Endothelial cell of umbilical vein (primary cell): ENCODE measurements at regions not wholly inside any gene's neighbourhood (a gene's known extent, or its start where the extent isn't known, plus 50 kb on each side); places are given as distances from the start of the nearest gene placed in this dataset.

ENCODE experiments used
- EZH2 ChIP-seq: IDR thresholded peaks from 2 replicates; pipeline ENCODE4 v1.6.1; 2012; ENCODE audit warnings: borderline replicate concordance, low read depth, mild to moderate bottlenecking, moderate library complexity, low read length, inconsistent platforms; ENCODE audit not compliant: severe bottlenecking
- GATA2 ChIP-seq: IDR thresholded peaks from 2 replicates; pipeline ENCODE4 v1.7.0; 2011; ENCODE audit warnings: low read depth, mild to moderate bottlenecking, moderate library complexity, mixed read lengths, low read length; ENCODE audit not compliant: insufficient read length, insufficient read depth
- MYC ChIP-seq: IDR thresholded peaks from one replicate; pipeline ENCODE4 v1.6.1; 2011; ENCODE audit warnings: mild to moderate bottlenecking, low read depth, low read length
- POLR2A ChIP-seq: IDR thresholded peaks from 2 replicates; pipeline ENCODE4 v1.6.1; 2012; ENCODE audit warnings: low read depth, mild to moderate bottlenecking, control low read depth, low read length
- POLR2AphosphoS5 ChIP-seq: IDR thresholded peaks from 2 replicates; pipeline ENCODE4 v1.6.1; 2012; ENCODE audit warnings: low read depth, mild to moderate bottlenecking, control low read depth, low read length, moderate library complexity; ENCODE audit not compliant: insufficient read depth
- TF ChIP-seq, protein P1 (sequence below), 2 donors: IDR thresholded peaks; 1 replicate in 1 of 2; 2 replicates in 1 of 2; pipeline ENCODE4 v1.5.1; 2011; ENCODE audit warnings: low read length in 2 of 2, mild to moderate bottlenecking in 2 of 2, moderate library complexity in 2 of 2, control low read depth in 1 of 2, inconsistent platforms in 1 of 2, low read depth in 1 of 2; ENCODE audit not compliant: insufficient read depth in 1 of 2; ENCODE audit errors: extremely low read depth in 1 of 2
- TF ChIP-seq, protein P2 (sequence below): IDR thresholded peaks from 2 replicates; pipeline ENCODE4 v1.6.1; 2011; ENCODE audit not compliant: insufficient read depth, insufficient read length

DNA sequence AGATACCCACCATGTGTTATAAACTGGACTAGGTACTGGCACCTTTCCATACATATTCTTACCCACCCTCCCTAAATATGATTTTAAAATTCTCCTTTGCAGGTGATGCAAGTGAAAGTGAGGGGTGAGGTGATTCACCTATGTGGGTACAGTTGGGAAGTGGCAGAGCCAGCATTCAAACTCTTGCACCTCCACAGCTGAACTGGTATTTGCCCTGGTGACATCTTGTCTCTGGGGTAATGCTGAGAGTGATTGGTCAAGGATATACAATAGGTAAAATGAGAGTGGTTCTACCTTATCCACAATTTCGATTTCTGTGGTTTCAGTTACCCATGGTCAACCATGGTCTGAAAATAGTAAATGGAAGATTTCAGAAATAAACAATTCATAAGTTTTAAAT is 288.2 kb downstream of the MIAT start:
- TF ChIP-seq, protein P1, sequence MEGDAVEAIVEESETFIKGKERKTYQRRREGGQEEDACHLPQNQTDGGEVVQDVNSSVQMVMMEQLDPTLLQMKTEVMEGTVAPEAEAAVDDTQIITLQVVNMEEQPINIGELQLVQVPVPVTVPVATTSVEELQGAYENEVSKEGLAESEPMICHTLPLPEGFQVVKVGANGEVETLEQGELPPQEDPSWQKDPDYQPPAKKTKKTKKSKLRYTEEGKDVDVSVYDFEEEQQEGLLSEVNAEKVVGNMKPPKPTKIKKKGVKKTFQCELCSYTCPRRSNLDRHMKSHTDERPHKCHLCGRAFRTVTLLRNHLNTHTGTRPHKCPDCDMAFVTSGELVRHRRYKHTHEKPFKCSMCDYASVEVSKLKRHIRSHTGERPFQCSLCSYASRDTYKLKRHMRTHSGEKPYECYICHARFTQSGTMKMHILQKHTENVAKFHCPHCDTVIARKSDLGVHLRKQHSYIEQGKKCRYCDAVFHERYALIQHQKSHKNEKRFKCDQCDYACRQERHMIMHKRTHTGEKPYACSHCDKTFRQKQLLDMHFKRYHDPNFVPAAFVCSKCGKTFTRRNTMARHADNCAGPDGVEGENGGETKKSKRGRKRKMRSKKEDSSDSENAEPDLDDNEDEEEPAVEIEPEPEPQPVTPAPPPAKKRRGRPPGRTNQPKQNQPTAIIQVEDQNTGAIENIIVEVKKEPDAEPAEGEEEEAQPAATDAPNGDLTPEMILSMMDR (IDR thresholded peaks at IDR 0.05; ENCODE audit: extremely low read depth in 1 of 2, insufficient read depth in 1 of 2, low read depth in 1 of 2, low read length in 2 of 2) = no peak
- TF ChIP-seq POLR2A (no peak), EZH2 (no peak), POLR2AphosphoS5 (no peak), MYC (no peak), GATA2 (no peak)
- TF ChIP-seq, protein P2, sequence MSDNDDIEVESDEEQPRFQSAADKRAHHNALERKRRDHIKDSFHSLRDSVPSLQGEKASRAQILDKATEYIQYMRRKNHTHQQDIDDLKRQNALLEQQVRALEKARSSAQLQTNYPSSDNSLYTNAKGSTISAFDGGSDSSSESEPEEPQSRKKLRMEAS = no peak
